K562 (cell line): ENCODE measurements at regions not wholly inside any gene's neighbourhood (a gene's known extent, or its start where the extent isn't known, plus 50 kb on each side); places are given as distances from the start of the nearest gene placed in this dataset.

ENCODE experiments used
- ATF7 ChIP-seq: fragments of 450-650 bp; IDR thresholded peaks from 2 replicates; pipeline ENCODE4 v1.7.1; 2014; ENCODE audit warnings: mild to moderate bottlenecking, moderate library complexity
- CREB3 ChIP-seq: fragments of 450-650 bp; conservative IDR thresholded peaks from 2 replicates; pipeline ENCODE4 v1.6.1; 2016; ENCODE audit warnings: missing genetic modification characterization, low read depth, mild to moderate bottlenecking, missing compliant biosample characterization, moderate library complexity
- E2F4 ChIP-seq: sonication (generic); formaldehyde crosslinking; IDR thresholded peaks from 2 replicates; pipeline ENCODE4 v1.8.0; 2022; ENCODE audit warnings: mild to moderate bottlenecking, low read depth, missing genetic modification reagents
- HIVEP1 ChIP-seq: fragments of 250-450 bp; sonication (Bioruptor Pico); IDR thresholded peaks from 2 replicates; pipeline ENCODE4 v1.4.0; 2020; ENCODE audit warnings: mild to moderate bottlenecking
- MIER1 ChIP-seq: fragments of 450-650 bp; IDR thresholded peaks from 2 replicates; pipeline ENCODE4 v1.6.1; 2016; ENCODE audit warnings: antibody characterized with exemption, mild to moderate bottlenecking, low read depth
- MNT ChIP-seq, 2 experiments: fragments of 450-650 bp; conservative IDR thresholded peaks; 2 replicates each; pipeline ENCODE4 v1.6.1; 2017; ENCODE audit warnings: mild to moderate bottlenecking in 2 of 2, moderate library complexity in 2 of 2
- MTA2 ChIP-seq: fragments of 450-650 bp; IDR thresholded peaks from 2 replicates; pipeline ENCODE4 v1.6.1; 2016; ENCODE audit warnings: low read depth
- PPARD ChIP-seq: fragments of 250-450 bp; sonication (Bioruptor Pico); IDR thresholded peaks from 2 replicates; pipeline ENCODE4 v1.8.0; 2022; ENCODE audit warnings: inconsistent platforms, mild to moderate bottlenecking, moderate library complexity
- RBBP5 ChIP-seq: fragments of 200-600 bp; sonication (generic); IDR thresholded peaks from 2 replicates; pipeline ENCODE4 v1.6.1; 2012; ENCODE audit warnings: borderline replicate concordance, mild to moderate bottlenecking, low read length, control low read depth, inconsistent platforms; ENCODE audit not compliant: insufficient read depth, poor library complexity, severe bottlenecking
- RBM25 ChIP-seq: fragments of 200-400 bp; formaldehyde crosslinking; IDR thresholded peaks from 2 replicates; pipeline ENCODE4 v1.6.1; 2018; ENCODE audit warnings: low read length, low read depth, moderate library complexity; ENCODE audit not compliant: severe bottlenecking
- SMAD1 ChIP-seq: fragments of 150-350 bp; IDR thresholded peaks from 2 replicates; pipeline ENCODE4 v1.6.1; 2014; ENCODE audit warnings: low read length, low read depth; ENCODE audit not compliant: partially characterized antibody
- SRSF7 ChIP-seq: fragments of 200-400 bp; formaldehyde crosslinking; optimal IDR thresholded peaks from 2 replicates; pipeline ENCODE3; 2017; ENCODE audit warnings: mild to moderate bottlenecking, low read depth, low read length
- ZBTB17 ChIP-seq: fragments of 450-650 bp; formaldehyde crosslinking; IDR thresholded peaks from 2 replicates; pipeline ENCODE4 v1.4.0; 2020; ENCODE audit warnings: mild to moderate bottlenecking
- ZC3H11A ChIP-seq: IDR thresholded peaks from 2 replicates; pipeline ENCODE4 v1.6.1; 2012; ENCODE audit warnings: low read depth, low read length, improper control_type of control experiment
- ZNF184 ChIP-seq: sonication (generic); formaldehyde crosslinking; IDR thresholded peaks from 2 replicates; pipeline ENCODE4 v1.5.0; 2020; ENCODE audit warnings: missing genetic modification reagents
- TF ChIP-seq, protein P1 (sequence below): sonication (generic); formaldehyde crosslinking; IDR thresholded peaks from 2 replicates; pipeline ENCODE4 v1.4.0; 2020; ENCODE audit warnings: mild to moderate bottlenecking, missing genetic modification reagents
- TF ChIP-seq, protein P2 (sequence below): IDR thresholded peaks from 2 replicates; pipeline ENCODE4 v1.6.1; 2016; ENCODE audit warnings: missing genetic modification characterization, missing compliant biosample characterization
- TF ChIP-seq, protein P3 (sequence below): fragments of 250-450 bp; sonication (Bioruptor Pico); IDR thresholded peaks from 2 replicates; pipeline ENCODE4 v1.5.0; 2020; ENCODE audit warnings: mild to moderate bottlenecking, borderline replicate concordance

DNA sequence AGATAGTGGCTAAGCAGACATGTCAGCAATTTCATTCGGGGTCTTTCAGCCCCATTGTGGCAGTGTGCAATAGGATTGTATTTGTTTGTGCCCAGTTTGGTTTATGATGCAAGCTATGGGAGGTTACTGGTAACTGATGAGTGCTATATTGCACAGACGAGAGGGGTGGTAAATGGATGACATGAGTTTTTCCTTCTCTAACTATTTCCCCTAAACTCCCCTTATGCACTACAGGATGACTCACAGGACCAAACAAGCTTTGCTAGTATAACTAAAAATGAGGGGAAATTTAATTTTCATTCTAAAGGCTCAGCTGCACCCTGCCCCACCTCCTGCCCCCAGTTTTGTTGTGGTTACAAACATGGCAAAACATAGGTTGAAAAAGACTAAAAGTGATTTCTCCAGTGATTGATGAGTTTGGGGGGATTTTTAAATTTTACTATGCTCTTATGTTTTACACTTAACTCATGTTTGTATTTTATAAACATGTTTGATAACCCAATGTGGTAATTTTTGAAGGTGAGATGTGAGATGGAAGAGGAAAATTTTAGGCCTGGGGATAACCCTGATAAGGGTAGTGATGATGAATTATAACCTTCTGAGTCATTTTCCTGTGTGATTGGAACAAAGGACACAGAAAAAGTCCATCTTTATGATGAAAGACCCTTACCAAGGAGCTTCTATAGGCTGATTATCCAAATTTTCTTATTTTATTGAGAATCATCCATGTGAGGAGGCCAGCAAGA lies 60.8 kb upstream of the NAMPT start (continued):
- TF ChIP-seq SMAD1 (no peak), ZNF184 (CRISPR knock-in tag) (no peak), ATF7 (peak; percentile 10; the same call in 1 of the 2 replicates), PPARD (CRISPR knock-in tag) (no peak), MIER1 (no peak), ZBTB17 (no peak), MTA2 (no peak), HIVEP1 (CRISPR knock-in tag) (0 out of 2 replicates have a peak, but pooled peaks have one; percentile 56), SRSF7 (no peak), RBM25 (no peak), ZC3H11A (no peak), MNT (conservative IDR thresholded peaks at IDR 0.05) (no peak), CREB3 (no peak), E2F4 (CRISPR knock-in tag) (no peak), RBBP5 (no peak)
- TF ChIP-seq, protein P1, sequence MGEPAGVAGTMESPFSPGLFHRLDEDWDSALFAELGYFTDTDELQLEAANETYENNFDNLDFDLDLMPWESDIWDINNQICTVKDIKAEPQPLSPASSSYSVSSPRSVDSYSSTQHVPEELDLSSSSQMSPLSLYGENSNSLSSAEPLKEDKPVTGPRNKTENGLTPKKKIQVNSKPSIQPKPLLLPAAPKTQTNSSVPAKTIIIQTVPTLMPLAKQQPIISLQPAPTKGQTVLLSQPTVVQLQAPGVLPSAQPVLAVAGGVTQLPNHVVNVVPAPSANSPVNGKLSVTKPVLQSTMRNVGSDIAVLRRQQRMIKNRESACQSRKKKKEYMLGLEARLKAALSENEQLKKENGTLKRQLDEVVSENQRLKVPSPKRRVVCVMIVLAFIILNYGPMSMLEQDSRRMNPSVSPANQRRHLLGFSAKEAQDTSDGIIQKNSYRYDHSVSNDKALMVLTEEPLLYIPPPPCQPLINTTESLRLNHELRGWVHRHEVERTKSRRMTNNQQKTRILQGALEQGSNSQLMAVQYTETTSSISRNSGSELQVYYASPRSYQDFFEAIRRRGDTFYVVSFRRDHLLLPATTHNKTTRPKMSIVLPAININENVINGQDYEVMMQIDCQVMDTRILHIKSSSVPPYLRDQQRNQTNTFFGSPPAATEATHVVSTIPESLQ (CRISPR knock-in tag): no peak
- TF ChIP-seq, protein P2, sequence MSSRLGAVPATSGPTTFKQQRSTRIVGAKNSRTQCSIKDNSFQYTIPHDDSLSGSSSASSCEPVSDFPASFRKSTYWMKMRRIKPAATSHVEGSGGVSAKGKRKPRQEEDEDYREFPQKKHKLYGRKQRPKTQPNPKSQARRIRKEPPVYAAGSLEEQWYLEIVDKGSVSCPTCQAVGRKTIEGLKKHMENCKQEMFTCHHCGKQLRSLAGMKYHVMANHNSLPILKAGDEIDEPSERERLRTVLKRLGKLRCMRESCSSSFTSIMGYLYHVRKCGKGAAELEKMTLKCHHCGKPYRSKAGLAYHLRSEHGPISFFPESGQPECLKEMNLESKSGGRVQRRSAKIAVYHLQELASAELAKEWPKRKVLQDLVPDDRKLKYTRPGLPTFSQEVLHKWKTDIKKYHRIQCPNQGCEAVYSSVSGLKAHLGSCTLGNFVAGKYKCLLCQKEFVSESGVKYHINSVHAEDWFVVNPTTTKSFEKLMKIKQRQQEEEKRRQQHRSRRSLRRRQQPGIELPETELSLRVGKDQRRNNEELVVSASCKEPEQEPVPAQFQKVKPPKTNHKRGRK (tag): no peak
- TF ChIP-seq, protein P3, sequence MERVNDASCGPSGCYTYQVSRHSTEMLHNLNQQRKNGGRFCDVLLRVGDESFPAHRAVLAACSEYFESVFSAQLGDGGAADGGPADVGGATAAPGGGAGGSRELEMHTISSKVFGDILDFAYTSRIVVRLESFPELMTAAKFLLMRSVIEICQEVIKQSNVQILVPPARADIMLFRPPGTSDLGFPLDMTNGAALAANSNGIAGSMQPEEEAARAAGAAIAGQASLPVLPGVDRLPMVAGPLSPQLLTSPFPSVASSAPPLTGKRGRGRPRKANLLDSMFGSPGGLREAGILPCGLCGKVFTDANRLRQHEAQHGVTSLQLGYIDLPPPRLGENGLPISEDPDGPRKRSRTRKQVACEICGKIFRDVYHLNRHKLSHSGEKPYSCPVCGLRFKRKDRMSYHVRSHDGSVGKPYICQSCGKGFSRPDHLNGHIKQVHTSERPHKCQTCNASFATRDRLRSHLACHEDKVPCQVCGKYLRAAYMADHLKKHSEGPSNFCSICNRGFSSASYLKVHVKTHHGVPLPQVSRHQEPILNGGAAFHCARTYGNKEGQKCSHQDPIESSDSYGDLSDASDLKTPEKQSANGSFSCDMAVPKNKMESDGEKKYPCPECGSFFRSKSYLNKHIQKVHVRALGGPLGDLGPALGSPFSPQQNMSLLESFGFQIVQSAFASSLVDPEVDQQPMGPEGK (CRISPR knock-in tag): no peak
